ENCODE measurements at regions not wholly inside any gene's neighbourhood (a gene's known extent, or its start where the extent isn't known, plus 50 kb on each side); places are given as distances from the start of the nearest gene placed in this dataset.

DNA sequence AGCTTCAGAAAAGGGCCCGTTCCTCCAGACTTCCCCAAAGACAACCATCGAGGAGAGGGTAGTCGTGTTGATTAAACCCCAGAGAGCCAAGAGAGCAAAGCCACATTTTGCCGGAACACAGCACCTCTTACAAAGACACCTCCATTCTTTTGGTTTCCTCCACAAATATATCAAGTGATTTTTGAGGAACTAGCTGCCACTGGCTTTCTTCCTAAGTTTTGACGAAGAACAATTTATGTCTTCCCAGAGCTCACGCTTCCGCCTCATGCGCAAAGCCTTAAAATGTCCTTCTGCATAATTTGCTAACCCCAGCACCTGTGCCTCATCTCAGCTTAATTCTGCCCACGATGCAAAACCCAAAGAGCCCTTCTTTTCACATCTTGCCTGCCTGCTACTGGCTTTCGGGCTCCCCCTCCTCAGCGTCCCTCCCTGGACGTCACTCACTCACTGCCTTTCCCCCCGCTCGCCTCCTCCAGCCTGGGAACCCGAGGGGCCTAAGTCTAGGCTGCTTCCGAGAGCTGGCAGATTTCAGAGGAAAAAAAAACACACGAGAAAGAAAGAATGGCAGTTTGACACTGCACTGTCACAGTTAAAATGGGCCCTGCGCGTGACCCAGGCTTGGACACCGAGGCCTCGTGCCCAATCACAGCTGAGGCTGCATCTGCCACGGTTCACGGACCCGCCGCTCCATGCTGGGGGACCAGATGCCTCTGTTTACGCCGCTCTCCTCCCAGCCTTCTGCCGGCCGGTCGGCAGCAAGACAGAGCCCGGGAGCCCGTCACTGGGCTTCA lies 77.6 kb upstream of the IFNAR2 start:
- TF ChIP-seq, protein P1, sequence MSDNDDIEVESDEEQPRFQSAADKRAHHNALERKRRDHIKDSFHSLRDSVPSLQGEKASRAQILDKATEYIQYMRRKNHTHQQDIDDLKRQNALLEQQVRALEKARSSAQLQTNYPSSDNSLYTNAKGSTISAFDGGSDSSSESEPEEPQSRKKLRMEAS (IDR thresholded peaks at IDR 0.05): no peak
- no peak for TF ChIP-seq HNF4A (conservative IDR thresholded peaks at IDR 0.05)
- no peak for TF ChIP-seq GABPA (IDR thresholded peaks at IDR 0.05 in 1 of 2, conservative IDR thresholded peaks at IDR 0.05 in 1 of 2)
- TF ChIP-seq SP1 (IDR thresholded peaks at IDR 0.05): no peak
- no peak for TF ChIP-seq FOXA1 (IDR thresholded peaks at IDR 0.05)
- no peak for TF ChIP-seq RXRA (IDR thresholded peaks at IDR 0.05)
- no peak for TF ChIP-seq EGR1 (IDR thresholded peaks at IDR 0.05; ENCODE audit: low read depth in 2 of 2)
- TF ChIP-seq NR2F2 (IDR thresholded peaks at IDR 0.05): no peak
- no peak for TF ChIP-seq RAD21 (IDR thresholded peaks at IDR 0.05)
- no peak for TF ChIP-seq YY1 (IDR thresholded peaks at IDR 0.05)
- no peaks in the 10 kb centered on the region for H3K36me3 ChIP-seq (ENCODE audit: control insufficient read depth in 4 of 4, insufficient read depth in 3 of 4, low read depth in 1 of 4, low read length in 3 of 4)
- 45% methylated on average over 32 of the region's 32 CpGs for whole genome bisulfite sequencing
- H3K4me1 ChIP-seq (ENCODE audit: control insufficient read depth in 4 of 4, insufficient read depth in 4 of 4, low read length in 3 of 4): no peaks in the 10 kb centered on the region
- no peak overlapping the region for H3K9ac ChIP-seq (ENCODE audit: low read depth in 1 of 2, low read length in 2 of 2)
- no peaks in the 10 kb centered on the region for H3K9me3 ChIP-seq (ENCODE audit: control insufficient read depth in 4 of 4, low read length in 3 of 4)
- no peak overlapping the region for H3K4me3 ChIP-seq (ENCODE audit: low read depth in 1 of 3, low read length in 3 of 3)
- peaks cover 0 to 6% (median 0%) of the 10 kb centered on the region in 4 donors for H3K27me3 ChIP-seq (ENCODE audit: control insufficient read depth in 4 of 4, insufficient read depth in 4 of 4, low read length in 3 of 4)
- no peak for DNase-seq (ENCODE audit: low spot score)
- H3K27ac ChIP-seq (ENCODE audit: low read depth in 1 of 2, low read length in 2 of 2): no peak overlapping the region

DNA sequence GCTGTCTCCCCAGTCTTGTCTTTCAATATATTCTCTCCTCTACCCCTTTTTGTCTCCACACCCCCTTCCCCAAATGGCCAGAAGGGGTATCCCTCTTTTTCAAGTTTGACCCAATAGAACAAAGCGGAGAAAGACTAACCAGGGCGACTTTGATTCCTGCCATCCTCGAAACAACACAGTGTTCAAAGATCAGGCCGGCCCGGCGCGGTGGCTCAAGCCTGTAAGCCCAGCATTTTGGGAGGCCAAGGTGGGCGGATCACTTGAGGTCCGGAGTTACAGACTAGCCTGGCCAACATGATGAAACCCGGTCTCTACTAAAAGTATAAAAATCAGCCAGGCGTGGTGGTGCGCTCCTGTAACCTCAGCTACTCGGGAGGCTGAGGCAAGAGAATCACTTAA lies 77.0 kb upstream of the IFNAR2 start:
- Histone ChIP-seq H3K4me3 (ENCODE audit: low read depth in 1 of 3, low read length in 3 of 3) (no peak overlapping the region), H3K36me3 (ENCODE audit: control insufficient read depth in 4 of 4, insufficient read depth in 3 of 4, low read depth in 1 of 4, low read length in 3 of 4) (no peaks in the 10 kb centered on the region), H3K27ac (ENCODE audit: low read depth in 1 of 2, low read length in 2 of 2) (no peak overlapping the region), H3K4me1 (ENCODE audit: control insufficient read depth in 4 of 4, insufficient read depth in 4 of 4, low read length in 3 of 4) (no peaks in the 10 kb centered on the region), H3K9me3 (ENCODE audit: control insufficient read depth in 4 of 4, low read length in 3 of 4) (no peaks in the 10 kb centered on the region), H3K27me3 (ENCODE audit: control insufficient read depth in 4 of 4, insufficient read depth in 4 of 4, low read length in 3 of 4) (peaks cover 0 to 6% (median 0%) of the 10 kb centered on the region in 4 donors), H3K9ac (ENCODE audit: low read depth in 1 of 2, low read length in 2 of 2) (no peak overlapping the region)
- 89% methylated on average over 13 of the region's 13 CpGs for WGBS
- TF ChIP-seq FOXA2 (IDR thresholded peaks at IDR 0.05) (no peak), JUND (IDR thresholded peaks at IDR 0.05) (no peak), FOXA1 (IDR thresholded peaks at IDR 0.05) (no peak), GABPA (IDR thresholded peaks at IDR 0.05 in 1 of 2, conservative IDR thresholded peaks at IDR 0.05 in 1 of 2) (no peak)
- TF ChIP-seq, protein P2, sequence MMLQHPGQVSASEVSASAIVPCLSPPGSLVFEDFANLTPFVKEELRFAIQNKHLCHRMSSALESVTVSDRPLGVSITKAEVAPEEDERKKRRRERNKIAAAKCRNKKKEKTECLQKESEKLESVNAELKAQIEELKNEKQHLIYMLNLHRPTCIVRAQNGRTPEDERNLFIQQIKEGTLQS (IDR thresholded peaks at IDR 0.05): no peak
- TF ChIP-seq, protein P1 (IDR thresholded peaks at IDR 0.05): no peak
- no peak for DNase-seq (ENCODE audit: low spot score)

DNA sequence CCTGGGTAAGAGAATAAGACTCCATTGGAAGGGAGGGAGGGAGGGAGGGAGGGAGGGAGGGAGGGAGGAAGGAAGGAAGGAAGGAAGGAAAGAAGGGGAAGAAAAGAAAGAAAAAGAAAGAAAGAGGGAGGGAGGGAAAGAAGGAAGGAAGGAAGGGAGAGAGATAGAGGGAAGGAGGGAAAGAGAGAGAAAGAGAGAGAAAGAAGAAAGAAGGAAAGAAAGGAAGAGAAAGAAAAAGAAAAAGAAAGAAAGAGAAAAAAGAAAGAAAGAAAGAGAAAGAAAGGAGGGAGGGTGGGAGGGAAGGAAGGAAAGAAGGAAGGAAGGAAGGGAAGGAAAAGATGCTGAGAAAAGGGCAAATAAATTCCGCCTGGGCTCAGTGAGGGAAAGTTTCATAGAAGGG lies 74.7 kb upstream of the IFNAR2 start:
- Histone ChIP-seq H3K27me3 (ENCODE audit: control insufficient read depth in 4 of 4, insufficient read depth in 4 of 4, low read length in 3 of 4) (peaks cover 0 to 17% (median 1%) of the 10 kb centered on the region in 4 donors), H3K9ac (ENCODE audit: low read depth in 1 of 2, low read length in 2 of 2) (no peak overlapping the region), H3K4me1 (ENCODE audit: control insufficient read depth in 4 of 4, insufficient read depth in 4 of 4, low read length in 3 of 4) (no peaks in the 10 kb centered on the region), H3K9me3 (ENCODE audit: control insufficient read depth in 4 of 4, low read length in 3 of 4) (peaks cover 2 to 14% (median 11%) of the 10 kb centered on the region in 4 donors), H3K4me3 (ENCODE audit: low read depth in 1 of 3, low read length in 3 of 3) (no peak overlapping the region), H3K36me3 (ENCODE audit: control insufficient read depth in 4 of 4, insufficient read depth in 3 of 4, low read depth in 1 of 4, low read length in 3 of 4) (no peaks in the 10 kb centered on the region), H3K27ac (ENCODE audit: low read depth in 1 of 2, low read length in 2 of 2) (no peak overlapping the region)
- DNase-seq (ENCODE audit: low spot score): no peak
- 58% methylated on average over 1 of the region's 1 CpG for WGBS
- TF ChIP-seq YY1 (IDR thresholded peaks at IDR 0.05) (no peak), GABPA (IDR thresholded peaks at IDR 0.05 in 1 of 2, conservative IDR thresholded peaks at IDR 0.05 in 1 of 2) (no peak), HNF4G (IDR thresholded peaks at IDR 0.05) (no peak), TAF1 (conservative IDR thresholded peaks at IDR 0.05) (no peak), EGR1 (IDR thresholded peaks at IDR 0.05; ENCODE audit: low read depth in 2 of 2) (no peak), SP1 (IDR thresholded peaks at IDR 0.05) (no peak), RAD21 (IDR thresholded peaks at IDR 0.05) (no peak)
- TF ChIP-seq, protein P2 (IDR thresholded peaks at IDR 0.05): no peak
- TF ChIP-seq, protein P1 (IDR thresholded peaks at IDR 0.05): no peak
- TF ChIP-seq, protein P3, sequence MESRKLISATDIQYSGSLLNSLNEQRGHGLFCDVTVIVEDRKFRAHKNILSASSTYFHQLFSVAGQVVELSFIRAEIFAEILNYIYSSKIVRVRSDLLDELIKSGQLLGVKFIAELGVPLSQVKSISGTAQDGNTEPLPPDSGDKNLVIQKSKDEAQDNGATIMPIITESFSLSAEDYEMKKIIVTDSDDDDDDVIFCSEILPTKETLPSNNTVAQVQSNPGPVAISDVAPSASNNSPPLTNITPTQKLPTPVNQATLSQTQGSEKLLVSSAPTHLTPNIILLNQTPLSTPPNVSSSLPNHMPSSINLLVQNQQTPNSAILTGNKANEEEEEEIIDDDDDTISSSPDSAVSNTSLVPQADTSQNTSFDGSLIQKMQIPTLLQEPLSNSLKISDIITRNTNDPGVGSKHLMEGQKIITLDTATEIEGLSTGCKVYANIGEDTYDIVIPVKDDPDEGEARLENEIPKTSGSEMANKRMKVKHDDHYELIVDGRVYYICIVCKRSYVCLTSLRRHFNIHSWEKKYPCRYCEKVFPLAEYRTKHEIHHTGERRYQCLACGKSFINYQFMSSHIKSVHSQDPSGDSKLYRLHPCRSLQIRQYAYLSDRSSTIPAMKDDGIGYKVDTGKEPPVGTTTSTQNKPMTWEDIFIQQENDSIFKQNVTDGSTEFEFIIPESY (IDR thresholded peaks at IDR 0.05): no peak
- TF ChIP-seq, protein P4, sequence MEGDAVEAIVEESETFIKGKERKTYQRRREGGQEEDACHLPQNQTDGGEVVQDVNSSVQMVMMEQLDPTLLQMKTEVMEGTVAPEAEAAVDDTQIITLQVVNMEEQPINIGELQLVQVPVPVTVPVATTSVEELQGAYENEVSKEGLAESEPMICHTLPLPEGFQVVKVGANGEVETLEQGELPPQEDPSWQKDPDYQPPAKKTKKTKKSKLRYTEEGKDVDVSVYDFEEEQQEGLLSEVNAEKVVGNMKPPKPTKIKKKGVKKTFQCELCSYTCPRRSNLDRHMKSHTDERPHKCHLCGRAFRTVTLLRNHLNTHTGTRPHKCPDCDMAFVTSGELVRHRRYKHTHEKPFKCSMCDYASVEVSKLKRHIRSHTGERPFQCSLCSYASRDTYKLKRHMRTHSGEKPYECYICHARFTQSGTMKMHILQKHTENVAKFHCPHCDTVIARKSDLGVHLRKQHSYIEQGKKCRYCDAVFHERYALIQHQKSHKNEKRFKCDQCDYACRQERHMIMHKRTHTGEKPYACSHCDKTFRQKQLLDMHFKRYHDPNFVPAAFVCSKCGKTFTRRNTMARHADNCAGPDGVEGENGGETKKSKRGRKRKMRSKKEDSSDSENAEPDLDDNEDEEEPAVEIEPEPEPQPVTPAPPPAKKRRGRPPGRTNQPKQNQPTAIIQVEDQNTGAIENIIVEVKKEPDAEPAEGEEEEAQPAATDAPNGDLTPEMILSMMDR (IDR thresholded peaks at IDR 0.05; ENCODE audit: low read depth, low read length, missing input control): no peak
- TF ChIP-seq, protein P5, sequence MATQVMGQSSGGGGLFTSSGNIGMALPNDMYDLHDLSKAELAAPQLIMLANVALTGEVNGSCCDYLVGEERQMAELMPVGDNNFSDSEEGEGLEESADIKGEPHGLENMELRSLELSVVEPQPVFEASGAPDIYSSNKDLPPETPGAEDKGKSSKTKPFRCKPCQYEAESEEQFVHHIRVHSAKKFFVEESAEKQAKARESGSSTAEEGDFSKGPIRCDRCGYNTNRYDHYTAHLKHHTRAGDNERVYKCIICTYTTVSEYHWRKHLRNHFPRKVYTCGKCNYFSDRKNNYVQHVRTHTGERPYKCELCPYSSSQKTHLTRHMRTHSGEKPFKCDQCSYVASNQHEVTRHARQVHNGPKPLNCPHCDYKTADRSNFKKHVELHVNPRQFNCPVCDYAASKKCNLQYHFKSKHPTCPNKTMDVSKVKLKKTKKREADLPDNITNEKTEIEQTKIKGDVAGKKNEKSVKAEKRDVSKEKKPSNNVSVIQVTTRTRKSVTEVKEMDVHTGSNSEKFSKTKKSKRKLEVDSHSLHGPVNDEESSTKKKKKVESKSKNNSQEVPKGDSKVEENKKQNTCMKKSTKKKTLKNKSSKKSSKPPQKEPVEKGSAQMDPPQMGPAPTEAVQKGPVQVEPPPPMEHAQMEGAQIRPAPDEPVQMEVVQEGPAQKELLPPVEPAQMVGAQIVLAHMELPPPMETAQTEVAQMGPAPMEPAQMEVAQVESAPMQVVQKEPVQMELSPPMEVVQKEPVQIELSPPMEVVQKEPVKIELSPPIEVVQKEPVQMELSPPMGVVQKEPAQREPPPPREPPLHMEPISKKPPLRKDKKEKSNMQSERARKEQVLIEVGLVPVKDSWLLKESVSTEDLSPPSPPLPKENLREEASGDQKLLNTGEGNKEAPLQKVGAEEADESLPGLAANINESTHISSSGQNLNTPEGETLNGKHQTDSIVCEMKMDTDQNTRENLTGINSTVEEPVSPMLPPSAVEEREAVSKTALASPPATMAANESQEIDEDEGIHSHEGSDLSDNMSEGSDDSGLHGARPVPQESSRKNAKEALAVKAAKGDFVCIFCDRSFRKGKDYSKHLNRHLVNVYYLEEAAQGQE (IDR thresholded peaks at IDR 0.05): no peak

Data from liver (tissue), 8 donors.